Esophagus muscularis mucosa (tissue), 3 donors: ENCODE measurements at regions not wholly inside any gene's neighbourhood (a gene's known extent, or its start where the extent isn't known, plus 50 kb on each side); places are given as distances from the start of the nearest gene placed in this dataset.

ENCODE experiments used
- POLR2A ChIP-seq: fragments of 450-650 bp; IDR thresholded peaks from one replicate; pipeline ENCODE4 v1.6.1; 2017; ENCODE audit warnings: antibody characterized with exemption, moderate library complexity, mild to moderate bottlenecking, low read depth
- TF ChIP-seq, protein P1 (sequence below), 3 experiments: fragments of 200-600 bp in 2 of 3; fragments of 450-650 bp in 1 of 3; sonication (generic) in 2 of 3; IDR thresholded peaks; one replicate each; pipeline ENCODE4 v1.5.1; 2017 to 2019; ENCODE audit warnings: antibody characterized with exemption in 3 of 3, mild to moderate bottlenecking in 2 of 3, moderate library complexity in 1 of 3

DNA sequence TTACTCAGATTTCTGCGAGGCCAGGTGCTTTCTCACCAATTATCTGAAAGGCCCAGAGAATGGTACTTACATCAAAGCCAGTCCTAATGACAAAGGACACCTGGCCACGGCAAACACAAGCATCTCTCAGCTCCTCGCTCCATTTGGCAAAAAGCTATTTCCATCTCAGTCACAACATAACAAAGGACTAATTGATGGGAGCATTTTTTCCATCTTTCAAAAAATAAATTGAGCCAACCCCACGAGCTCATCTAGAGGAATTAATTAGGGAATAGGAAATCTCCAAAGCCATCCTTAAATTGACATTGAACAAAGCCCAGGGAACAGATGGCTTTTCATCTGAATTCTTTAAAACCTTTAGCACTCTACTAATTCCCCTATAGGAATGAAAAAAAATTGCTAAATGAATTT is 236.7 kb downstream of the HAO1 start:
- TF ChIP-seq, protein P1, sequence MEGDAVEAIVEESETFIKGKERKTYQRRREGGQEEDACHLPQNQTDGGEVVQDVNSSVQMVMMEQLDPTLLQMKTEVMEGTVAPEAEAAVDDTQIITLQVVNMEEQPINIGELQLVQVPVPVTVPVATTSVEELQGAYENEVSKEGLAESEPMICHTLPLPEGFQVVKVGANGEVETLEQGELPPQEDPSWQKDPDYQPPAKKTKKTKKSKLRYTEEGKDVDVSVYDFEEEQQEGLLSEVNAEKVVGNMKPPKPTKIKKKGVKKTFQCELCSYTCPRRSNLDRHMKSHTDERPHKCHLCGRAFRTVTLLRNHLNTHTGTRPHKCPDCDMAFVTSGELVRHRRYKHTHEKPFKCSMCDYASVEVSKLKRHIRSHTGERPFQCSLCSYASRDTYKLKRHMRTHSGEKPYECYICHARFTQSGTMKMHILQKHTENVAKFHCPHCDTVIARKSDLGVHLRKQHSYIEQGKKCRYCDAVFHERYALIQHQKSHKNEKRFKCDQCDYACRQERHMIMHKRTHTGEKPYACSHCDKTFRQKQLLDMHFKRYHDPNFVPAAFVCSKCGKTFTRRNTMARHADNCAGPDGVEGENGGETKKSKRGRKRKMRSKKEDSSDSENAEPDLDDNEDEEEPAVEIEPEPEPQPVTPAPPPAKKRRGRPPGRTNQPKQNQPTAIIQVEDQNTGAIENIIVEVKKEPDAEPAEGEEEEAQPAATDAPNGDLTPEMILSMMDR (IDR thresholded peaks at IDR 0.05) = no peak
- no peak for TF ChIP-seq POLR2A
